ENCODE measurements at regions not wholly inside any gene's neighbourhood (a gene's known extent, or its start where the extent isn't known, plus 50 kb on each side); places are given as distances from the start of the nearest gene placed in this dataset.

DNA sequence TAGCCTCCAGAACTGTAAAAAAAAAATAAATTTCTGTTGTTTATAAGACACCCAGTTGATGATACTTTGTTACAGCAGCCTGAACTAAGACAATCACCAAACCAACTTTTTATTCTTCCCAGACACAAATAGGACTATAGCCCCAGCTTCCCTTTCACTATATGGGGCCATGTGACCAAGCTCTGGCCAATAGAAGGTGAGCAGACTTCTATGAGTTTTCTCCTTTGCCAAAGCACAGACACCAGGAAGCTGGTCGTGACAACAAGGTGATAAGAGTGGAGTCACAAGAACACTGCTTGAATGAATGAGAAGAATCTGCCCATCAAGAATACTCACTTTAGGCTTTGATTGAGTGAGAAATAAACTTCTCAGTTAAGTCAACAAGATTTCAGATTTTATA is 217.7 kb downstream of the DEPDC1B start:
- TF ChIP-seq, protein P1, sequence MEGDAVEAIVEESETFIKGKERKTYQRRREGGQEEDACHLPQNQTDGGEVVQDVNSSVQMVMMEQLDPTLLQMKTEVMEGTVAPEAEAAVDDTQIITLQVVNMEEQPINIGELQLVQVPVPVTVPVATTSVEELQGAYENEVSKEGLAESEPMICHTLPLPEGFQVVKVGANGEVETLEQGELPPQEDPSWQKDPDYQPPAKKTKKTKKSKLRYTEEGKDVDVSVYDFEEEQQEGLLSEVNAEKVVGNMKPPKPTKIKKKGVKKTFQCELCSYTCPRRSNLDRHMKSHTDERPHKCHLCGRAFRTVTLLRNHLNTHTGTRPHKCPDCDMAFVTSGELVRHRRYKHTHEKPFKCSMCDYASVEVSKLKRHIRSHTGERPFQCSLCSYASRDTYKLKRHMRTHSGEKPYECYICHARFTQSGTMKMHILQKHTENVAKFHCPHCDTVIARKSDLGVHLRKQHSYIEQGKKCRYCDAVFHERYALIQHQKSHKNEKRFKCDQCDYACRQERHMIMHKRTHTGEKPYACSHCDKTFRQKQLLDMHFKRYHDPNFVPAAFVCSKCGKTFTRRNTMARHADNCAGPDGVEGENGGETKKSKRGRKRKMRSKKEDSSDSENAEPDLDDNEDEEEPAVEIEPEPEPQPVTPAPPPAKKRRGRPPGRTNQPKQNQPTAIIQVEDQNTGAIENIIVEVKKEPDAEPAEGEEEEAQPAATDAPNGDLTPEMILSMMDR (IDR thresholded peaks at IDR 0.05), result no peak
- TF ChIP-seq ZFX (IDR thresholded peaks at IDR 0.05; ENCODE audit: borderline replicate concordance), result no peak
